Sigmoid colon (tissue), 4 donors: ENCODE measurements at regions not wholly inside any gene's neighbourhood (a gene's known extent, or its start where the extent isn't known, plus 50 kb on each side); places are given as distances from the start of the nearest gene placed in this dataset.
"Not testable (repeated sequence)": the region's sequence is repeated elsewhere in the genome, so short reads cannot be mapped to it uniquely, and the experiment has no call there.

ENCODE experiments used
- EP300 ChIP-seq, 4 donors: sonication (generic); formaldehyde crosslinking; IDR thresholded peaks; one replicate each; pipeline ENCODE4 v1.6.1; 2017; ENCODE audit warnings: antibody characterized with exemption in 4 of 4
- POLR2A ChIP-seq, 2 donors: fragments of 450-650 bp; IDR thresholded peaks; one replicate each; pipeline ENCODE4 v1.6.1; 2016; ENCODE audit warnings: antibody characterized with exemption in 2 of 2, mild to moderate bottlenecking in 2 of 2, moderate library complexity in 2 of 2
- TF ChIP-seq, protein P1 (sequence below), 4 experiments: fragments of 450-650 bp in 3 of 4; fragments of 200-600 bp in 1 of 4; IDR thresholded peaks; one replicate each; pipeline ENCODE4 v1.5.1; 2016 to 2019; ENCODE audit warnings: antibody characterized with exemption in 4 of 4, mild to moderate bottlenecking in 3 of 4, moderate library complexity in 2 of 4

DNA sequence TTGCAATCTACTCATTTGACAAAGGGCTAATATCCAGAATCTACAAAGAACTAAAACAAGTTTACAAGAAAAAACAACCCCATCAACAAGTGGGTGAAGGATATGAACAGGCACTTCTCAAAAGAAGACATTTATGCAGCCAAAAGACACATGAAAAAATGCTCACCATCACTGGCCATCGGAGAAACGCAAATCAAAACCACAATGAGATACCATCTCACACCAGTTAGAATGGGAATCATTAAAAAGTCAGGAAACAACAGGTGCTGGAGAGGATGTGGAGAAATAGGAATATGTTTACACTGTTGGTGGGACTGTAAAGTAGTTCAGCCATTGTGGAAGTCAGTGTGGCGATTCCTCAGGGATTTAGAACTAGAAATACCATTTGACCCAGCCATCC, 336.5 kb downstream of the NR2F2 start:
- TF ChIP-seq POLR2A, EP300 (IDR thresholded peaks at IDR 0.05): not testable (repeated sequence)
- TF ChIP-seq, protein P1, sequence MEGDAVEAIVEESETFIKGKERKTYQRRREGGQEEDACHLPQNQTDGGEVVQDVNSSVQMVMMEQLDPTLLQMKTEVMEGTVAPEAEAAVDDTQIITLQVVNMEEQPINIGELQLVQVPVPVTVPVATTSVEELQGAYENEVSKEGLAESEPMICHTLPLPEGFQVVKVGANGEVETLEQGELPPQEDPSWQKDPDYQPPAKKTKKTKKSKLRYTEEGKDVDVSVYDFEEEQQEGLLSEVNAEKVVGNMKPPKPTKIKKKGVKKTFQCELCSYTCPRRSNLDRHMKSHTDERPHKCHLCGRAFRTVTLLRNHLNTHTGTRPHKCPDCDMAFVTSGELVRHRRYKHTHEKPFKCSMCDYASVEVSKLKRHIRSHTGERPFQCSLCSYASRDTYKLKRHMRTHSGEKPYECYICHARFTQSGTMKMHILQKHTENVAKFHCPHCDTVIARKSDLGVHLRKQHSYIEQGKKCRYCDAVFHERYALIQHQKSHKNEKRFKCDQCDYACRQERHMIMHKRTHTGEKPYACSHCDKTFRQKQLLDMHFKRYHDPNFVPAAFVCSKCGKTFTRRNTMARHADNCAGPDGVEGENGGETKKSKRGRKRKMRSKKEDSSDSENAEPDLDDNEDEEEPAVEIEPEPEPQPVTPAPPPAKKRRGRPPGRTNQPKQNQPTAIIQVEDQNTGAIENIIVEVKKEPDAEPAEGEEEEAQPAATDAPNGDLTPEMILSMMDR (IDR thresholded peaks at IDR 0.05): not testable (repeated sequence)
